ENCODE measurements at regions not wholly inside any gene's neighbourhood (a gene's known extent, or its start where the extent isn't known, plus 50 kb on each side); places are given as distances from the start of the nearest gene placed in this dataset.

DNA sequence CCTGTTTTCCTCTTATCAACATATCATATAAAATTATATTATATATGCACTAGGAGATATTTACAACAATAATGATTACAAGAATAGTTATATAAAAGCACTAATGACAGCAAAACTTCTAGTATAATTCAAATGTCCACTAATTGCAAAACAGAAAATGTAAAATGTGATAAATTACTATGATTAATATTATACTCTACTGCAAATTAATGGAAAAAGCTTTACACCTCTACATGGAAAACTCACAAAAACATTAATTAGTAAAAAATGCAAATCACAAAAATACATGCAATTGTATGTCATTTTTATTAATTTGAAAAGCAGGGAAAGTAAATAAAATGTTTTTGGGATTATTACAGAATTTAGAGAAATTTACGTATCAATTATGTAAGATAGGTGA lies 681.0 kb upstream of the PCDH20 start:
- TF ChIP-seq, protein P1, sequence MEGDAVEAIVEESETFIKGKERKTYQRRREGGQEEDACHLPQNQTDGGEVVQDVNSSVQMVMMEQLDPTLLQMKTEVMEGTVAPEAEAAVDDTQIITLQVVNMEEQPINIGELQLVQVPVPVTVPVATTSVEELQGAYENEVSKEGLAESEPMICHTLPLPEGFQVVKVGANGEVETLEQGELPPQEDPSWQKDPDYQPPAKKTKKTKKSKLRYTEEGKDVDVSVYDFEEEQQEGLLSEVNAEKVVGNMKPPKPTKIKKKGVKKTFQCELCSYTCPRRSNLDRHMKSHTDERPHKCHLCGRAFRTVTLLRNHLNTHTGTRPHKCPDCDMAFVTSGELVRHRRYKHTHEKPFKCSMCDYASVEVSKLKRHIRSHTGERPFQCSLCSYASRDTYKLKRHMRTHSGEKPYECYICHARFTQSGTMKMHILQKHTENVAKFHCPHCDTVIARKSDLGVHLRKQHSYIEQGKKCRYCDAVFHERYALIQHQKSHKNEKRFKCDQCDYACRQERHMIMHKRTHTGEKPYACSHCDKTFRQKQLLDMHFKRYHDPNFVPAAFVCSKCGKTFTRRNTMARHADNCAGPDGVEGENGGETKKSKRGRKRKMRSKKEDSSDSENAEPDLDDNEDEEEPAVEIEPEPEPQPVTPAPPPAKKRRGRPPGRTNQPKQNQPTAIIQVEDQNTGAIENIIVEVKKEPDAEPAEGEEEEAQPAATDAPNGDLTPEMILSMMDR (IDR thresholded peaks at IDR 0.05; ENCODE audit: control extremely low read depth, extremely low read depth, low read depth, missing control alignments), result no peak
- ChIA-PET CTCF (no interaction called here), POLR2A (no interaction called here)
- DNase-seq (ENCODE audit: extremely low spot score), result no peak

DNA sequence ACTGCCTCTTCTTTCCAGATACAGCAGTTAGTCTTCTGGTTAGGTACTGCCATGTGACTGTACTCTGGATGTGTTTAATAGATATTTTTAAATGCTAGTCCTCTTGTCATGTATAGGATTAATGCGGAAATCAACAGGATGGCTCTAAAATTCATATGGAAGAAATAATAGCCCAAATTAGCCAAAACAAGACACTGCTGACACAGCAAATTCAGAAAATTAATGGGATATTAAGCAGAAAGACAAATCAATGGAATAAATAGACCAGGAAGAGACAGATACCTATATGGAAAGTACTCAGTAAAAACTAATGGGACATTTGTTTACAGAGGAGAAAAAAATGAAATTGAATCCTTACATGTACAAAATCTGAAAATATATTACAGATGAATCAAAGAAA lies 679.3 kb upstream of the PCDH20 start:
- TF ChIP-seq, protein P1 (IDR thresholded peaks at IDR 0.05; ENCODE audit: control extremely low read depth, extremely low read depth, low read depth, missing control alignments), result no peak
- CTCF ChIA-PET, result interaction anchor here (1.6 kb wide), 1 partner anchor 11 kb away, joined by 5 read pairs; no protein-coding TSS in a partner anchor
- POLR2A ChIA-PET, result no interaction called here
- no peak for DNase-seq (ENCODE audit: extremely low spot score)

DNA sequence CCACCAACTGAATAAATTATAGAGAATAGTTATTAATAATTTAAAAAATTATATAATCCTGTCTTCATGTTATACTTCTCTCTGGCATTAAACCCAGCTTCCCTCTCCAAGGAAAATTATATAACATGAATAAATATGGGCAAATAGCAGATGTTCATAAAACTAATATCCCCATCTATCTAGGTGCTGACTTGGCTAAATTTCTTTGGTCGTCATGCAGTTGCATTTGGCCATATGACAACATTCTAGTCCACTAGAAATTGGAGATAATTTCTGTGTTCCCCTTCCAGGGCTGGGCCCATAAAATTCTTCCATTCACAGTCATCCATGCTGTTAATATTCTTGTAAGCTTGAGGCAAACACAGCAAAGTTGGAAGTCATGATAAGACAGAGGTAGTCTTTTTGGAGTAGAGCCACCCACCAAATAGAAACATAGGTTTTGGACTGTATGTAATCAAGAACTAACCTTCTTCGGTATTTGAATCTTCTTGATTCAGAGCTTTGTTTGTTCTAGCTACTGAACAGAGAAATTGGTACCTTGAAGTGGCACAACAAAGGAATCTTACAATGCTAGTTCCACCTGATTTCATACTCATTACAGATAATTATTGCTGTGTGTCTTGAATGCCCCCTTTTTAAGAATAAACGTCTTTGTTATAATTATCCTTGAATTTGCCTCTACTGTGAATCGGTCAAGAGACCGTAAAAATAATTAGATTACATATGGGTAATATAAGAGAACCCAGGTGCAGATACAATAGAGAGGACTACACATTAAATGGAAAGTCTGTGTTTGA lies 678.5 kb upstream of the PCDH20 start:
- CTCF ChIA-PET, result interaction anchor here (1.6 kb wide), 1 partner anchor 11 kb away, joined by 5 read pairs; no protein-coding TSS in a partner anchor
- TF ChIP-seq, protein P1 (IDR thresholded peaks at IDR 0.05; ENCODE audit: control extremely low read depth, extremely low read depth, low read depth, missing control alignments), result no peak
- POLR2A ChIA-PET, result no interaction called here
- no peak for DNase-seq (ENCODE audit: extremely low spot score)

DNA sequence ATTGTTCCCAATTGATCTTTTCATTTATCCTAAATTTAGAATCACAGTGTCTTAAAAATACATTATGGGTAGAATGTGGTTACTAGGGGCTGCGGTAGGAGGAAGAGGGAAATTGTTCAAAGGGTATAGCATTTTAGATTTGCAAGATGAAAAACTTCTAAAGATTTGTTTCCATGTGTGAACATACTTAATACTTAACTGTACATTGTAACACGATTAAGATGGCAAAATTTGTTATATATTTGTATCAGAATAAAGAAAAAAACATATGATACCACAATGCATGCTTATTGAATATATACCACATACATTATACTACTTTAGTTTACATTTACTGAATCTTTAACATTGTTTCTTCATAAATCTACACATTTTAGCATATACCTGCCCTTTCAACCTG lies 677.3 kb upstream of the PCDH20 start:
- CTCF ChIA-PET, result no interaction called here
- POLR2A ChIA-PET, result no interaction called here
- TF ChIP-seq, protein P1 (IDR thresholded peaks at IDR 0.05; ENCODE audit: control extremely low read depth, extremely low read depth, low read depth, missing control alignments), result no peak
- no peak for DNase-seq (ENCODE audit: extremely low spot score)

DNA sequence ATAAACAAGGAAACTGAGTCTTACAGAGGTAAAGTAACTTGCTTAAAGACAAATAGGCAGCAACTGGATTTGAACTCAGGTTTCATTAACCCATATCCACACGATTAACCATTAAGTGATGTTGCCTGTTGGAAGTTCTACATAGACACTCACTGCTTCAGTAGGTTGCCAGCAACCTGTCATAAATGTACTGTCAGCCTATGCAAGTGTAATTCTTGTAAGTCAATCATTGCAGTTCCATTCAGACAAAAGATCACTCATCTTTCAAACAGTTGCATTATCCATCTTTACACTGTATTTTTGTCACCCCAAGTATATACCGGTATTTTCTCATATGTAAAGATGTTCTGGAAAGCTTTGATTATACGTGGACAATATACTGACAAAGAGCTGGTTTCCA lies 676.9 kb upstream of the PCDH20 start:
- TF ChIP-seq, protein P1 (IDR thresholded peaks at IDR 0.05; ENCODE audit: control extremely low read depth, extremely low read depth, low read depth, missing control alignments), result no peak
- POLR2A ChIA-PET, result no interaction called here
- no peak for DNase-seq (ENCODE audit: extremely low spot score)
- CTCF ChIA-PET, result no interaction called here

DNA sequence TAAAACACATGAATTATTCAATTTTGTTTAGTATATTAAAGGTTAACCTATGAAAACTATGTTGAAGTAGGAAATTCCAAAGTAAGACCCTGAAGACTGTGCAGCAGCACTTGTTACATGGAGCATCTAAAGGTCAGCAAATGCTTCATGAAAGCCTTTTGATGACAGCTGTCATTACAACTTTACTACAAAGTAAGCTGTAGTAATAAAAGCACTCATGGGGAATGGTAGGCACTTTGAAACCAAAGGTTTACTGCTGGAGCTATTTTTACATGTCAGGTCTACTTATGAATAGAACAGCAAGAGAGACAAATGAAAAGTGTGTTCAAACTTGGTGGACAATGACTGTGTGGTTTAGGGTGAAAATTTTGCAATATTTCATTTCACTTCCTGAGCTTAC lies 672.5 kb upstream of the PCDH20 start:
- DNase-seq (ENCODE audit: extremely low spot score), result no peak
- CTCF ChIA-PET, result no interaction called here
- TF ChIP-seq, protein P1 (IDR thresholded peaks at IDR 0.05; ENCODE audit: control extremely low read depth, extremely low read depth, low read depth, missing control alignments), result no peak
- POLR2A ChIA-PET, result no interaction called here
